Lower leg skin (tissue), 3 donors: ENCODE measurements at regions not wholly inside any gene's neighbourhood (a gene's known extent, or its start where the extent isn't known, plus 50 kb on each side); places are given as distances from the start of the nearest gene placed in this dataset.

ENCODE experiments used
- POLR2A ChIP-seq, 2 donors: fragments of 450-650 bp; IDR thresholded peaks; one replicate each; pipeline ENCODE4 v1.6.1; 2016 to 2017; ENCODE audit warnings: antibody characterized with exemption in 2 of 2, mild to moderate bottlenecking in 1 of 2, moderate library complexity in 1 of 2
- TF ChIP-seq, protein P1 (sequence below), 3 donors: fragments of 450-650 bp; IDR thresholded peaks; one replicate each; pipeline ENCODE4 v1.5.1; 2016; ENCODE audit warnings: antibody characterized with exemption in 3 of 3, mild to moderate bottlenecking in 3 of 3, moderate library complexity in 2 of 3

DNA sequence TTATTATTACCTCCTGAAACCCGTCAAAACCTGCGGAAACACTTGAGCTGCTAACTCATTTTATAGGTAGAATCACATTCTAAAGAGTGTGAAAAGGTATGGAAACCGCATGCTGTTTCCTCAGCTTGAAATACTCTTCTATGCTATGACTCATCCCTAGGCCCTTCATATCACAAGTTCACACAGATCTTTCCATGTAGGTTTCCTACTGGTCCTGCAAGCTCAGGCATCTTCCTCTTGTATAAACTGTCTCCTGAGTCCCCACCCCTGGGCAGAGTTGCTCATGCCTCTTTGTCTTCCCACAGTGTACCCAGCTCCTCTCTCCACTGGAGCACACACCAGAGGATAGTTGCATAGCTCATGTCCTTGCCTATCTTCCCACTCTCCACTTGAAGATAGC, 84.7 kb downstream of the CMAS start:
- TF ChIP-seq, protein P1, sequence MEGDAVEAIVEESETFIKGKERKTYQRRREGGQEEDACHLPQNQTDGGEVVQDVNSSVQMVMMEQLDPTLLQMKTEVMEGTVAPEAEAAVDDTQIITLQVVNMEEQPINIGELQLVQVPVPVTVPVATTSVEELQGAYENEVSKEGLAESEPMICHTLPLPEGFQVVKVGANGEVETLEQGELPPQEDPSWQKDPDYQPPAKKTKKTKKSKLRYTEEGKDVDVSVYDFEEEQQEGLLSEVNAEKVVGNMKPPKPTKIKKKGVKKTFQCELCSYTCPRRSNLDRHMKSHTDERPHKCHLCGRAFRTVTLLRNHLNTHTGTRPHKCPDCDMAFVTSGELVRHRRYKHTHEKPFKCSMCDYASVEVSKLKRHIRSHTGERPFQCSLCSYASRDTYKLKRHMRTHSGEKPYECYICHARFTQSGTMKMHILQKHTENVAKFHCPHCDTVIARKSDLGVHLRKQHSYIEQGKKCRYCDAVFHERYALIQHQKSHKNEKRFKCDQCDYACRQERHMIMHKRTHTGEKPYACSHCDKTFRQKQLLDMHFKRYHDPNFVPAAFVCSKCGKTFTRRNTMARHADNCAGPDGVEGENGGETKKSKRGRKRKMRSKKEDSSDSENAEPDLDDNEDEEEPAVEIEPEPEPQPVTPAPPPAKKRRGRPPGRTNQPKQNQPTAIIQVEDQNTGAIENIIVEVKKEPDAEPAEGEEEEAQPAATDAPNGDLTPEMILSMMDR (IDR thresholded peaks at IDR 0.05): no peak
- TF ChIP-seq POLR2A (IDR thresholded peaks at IDR 0.05): no peak
